Body of pancreas (tissue), 4 donors: ENCODE measurements at regions not wholly inside any gene's neighbourhood (a gene's known extent, or its start where the extent isn't known, plus 50 kb on each side); places are given as distances from the start of the nearest gene placed in this dataset.

Source experiments
- POLR2A ChIP-seq, 3 donors: fragments of 450-650 bp; IDR thresholded peaks; one replicate each; pipeline ENCODE4 v1.6.1; 2016; ENCODE audit warnings: antibody characterized with exemption in 3 of 3, mild to moderate bottlenecking in 2 of 3
- TF ChIP-seq, protein P1 (sequence below), 7 experiments: fragments of 450-650 bp in 4 of 7; fragments of 200-600 bp in 3 of 7; sonication (generic) in 3 of 7; IDR thresholded peaks; one replicate each; pipeline ENCODE4 v1.5.1; 2016 to 2019; ENCODE audit warnings: antibody characterized with exemption in 7 of 7

DNA sequence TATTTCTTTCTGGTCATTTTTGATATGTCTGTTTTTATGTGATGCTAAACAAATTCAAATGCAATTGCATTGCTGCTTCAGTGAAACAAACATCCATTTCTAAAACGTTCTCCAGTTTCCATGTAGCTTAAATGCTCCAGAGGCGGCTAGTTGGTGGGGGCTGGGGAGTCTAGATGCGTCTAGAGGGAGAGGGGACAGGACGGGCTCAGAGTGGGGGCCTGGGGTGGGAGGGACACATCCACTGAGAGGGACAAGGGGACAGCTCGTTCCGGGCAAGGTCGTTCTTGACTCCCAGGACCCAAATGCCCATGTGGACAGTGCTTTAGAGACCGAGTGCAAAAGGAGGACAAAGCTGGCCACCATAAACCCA, 102.3 kb downstream of the FOXL1 start:
- TF ChIP-seq, protein P1, sequence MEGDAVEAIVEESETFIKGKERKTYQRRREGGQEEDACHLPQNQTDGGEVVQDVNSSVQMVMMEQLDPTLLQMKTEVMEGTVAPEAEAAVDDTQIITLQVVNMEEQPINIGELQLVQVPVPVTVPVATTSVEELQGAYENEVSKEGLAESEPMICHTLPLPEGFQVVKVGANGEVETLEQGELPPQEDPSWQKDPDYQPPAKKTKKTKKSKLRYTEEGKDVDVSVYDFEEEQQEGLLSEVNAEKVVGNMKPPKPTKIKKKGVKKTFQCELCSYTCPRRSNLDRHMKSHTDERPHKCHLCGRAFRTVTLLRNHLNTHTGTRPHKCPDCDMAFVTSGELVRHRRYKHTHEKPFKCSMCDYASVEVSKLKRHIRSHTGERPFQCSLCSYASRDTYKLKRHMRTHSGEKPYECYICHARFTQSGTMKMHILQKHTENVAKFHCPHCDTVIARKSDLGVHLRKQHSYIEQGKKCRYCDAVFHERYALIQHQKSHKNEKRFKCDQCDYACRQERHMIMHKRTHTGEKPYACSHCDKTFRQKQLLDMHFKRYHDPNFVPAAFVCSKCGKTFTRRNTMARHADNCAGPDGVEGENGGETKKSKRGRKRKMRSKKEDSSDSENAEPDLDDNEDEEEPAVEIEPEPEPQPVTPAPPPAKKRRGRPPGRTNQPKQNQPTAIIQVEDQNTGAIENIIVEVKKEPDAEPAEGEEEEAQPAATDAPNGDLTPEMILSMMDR (IDR thresholded peaks at IDR 0.05), result no peak
- no peak for TF ChIP-seq POLR2A (IDR thresholded peaks at IDR 0.05)
